Activated CD8-positive, alpha-beta memory T cell treated with anti-CD3 and anti-CD28 coated beads, Interleukin-2, amount 10 ng/mL, durations not matched to agents 7 days and 5 days (primary cell): ENCODE measurements at regions not wholly inside any gene's neighbourhood (a gene's known extent, or its start where the extent isn't known, plus 50 kb on each side); places are given as distances from the start of the nearest gene placed in this dataset.

ENCODE experiments used
- ATAC-seq: fragments of 150-1000 bp; cut with Tn5 transposase; one replicate; pipeline ENCODE4 v1.10.0; 2021; ENCODE audit warnings: moderate library complexity
- CTCF ChIA-PET: fragments of 350-600 bp; sonication (Branson Sonifier 250); formaldehyde crosslinking; loops from one replicate; lab custom pipeline; 2021; ENCODE audit warnings: antibody characterized with exemption; lab: Charles Lee
- DNase-seq: peaks from one replicate; pipeline ENCODE4 v3.0.0-alpha.2; 2020
- H3K27ac Mint-ChIP-seq: one replicate; pipeline ENCODE4 v1.8.0; 2021; ENCODE audit warnings: mild to moderate bottlenecking, mixed read lengths
- H3K27me3 Mint-ChIP-seq: one replicate; pipeline ENCODE4 v1.8.0; 2021; ENCODE audit warnings: mixed read lengths
- H3K36me3 Mint-ChIP-seq: one replicate; pipeline ENCODE4 v1.8.0; 2021; ENCODE audit warnings: mild to moderate bottlenecking, mixed read lengths
- H3K4me1 Mint-ChIP-seq: one replicate; pipeline ENCODE4 v1.8.0; 2021; ENCODE audit warnings: mixed read lengths
- H3K4me3 Mint-ChIP-seq: one replicate; pipeline ENCODE4 v1.8.0; 2021; ENCODE audit warnings: mild to moderate bottlenecking, moderate library complexity, mixed read lengths
- H3K9me3 Mint-ChIP-seq: one replicate; pipeline ENCODE4 v1.8.0; 2022; ENCODE audit warnings: low read depth, mixed read lengths

DNA sequence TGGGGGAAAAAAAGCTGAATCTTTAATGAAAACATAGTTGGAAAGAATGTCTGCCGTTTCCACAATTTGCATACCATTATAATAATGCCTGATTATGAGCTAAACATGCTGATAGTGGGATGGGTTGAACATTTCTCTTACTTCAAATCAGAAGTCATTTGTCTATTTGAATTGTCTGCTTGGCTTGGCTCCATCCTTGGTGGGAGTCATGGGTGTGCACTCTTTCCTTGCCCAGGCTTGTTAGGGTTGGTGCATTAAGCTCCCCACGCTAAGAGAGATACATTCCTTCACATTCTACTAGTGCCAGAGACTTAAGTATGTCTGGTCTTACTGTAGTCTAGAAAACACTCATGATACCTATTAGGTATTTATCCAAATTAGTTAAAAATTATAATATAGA, 121.4 kb upstream of the RARB start:
- Mint-ChIP-seq H3K36me3 (no peaks in the 10 kb centered on the region), H3K4me1 (no peaks in the 10 kb centered on the region), H3K27me3 (no peaks in the 10 kb centered on the region), H3K4me3 (no peak overlapping the region), H3K9me3 (peaks cover 3% of the 10 kb centered on the region), H3K27ac (no peak overlapping the region)
- ATAC-seq (no peak), DNase-seq (no peak)
- CTCF ChIA-PET, result no interaction called here

DNA sequence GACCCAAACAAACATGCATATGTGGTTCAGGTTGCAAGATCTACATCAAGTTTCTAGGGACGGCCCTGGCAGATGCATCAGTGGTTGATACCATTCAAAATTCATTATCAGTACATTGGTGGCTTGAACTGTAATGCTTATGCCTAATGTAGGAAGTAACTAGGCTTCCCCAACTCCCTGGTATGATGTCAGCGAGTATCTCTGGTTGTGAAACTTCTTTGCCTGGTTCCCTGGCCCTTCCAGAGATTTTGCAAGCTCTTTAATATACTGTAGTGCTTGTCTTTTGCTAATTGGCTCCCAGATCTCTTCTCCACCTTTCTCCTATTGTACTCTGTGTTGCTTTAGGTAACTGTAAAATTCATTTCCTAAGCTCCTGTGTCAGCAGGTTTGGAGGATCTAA, 114.8 kb upstream of the RARB start:
- DNase-seq, result no peak
- Mint-ChIP-seq H3K4me1 (no peaks in the 10 kb centered on the region), H3K9me3 (no peaks in the 10 kb centered on the region), H3K4me3 (no peak overlapping the region), H3K27me3 (no peaks in the 10 kb centered on the region), H3K27ac (no peak overlapping the region), H3K36me3 (no peaks in the 10 kb centered on the region)
- no peak for ATAC-seq
- CTCF ChIA-PET, result no interaction called here

DNA sequence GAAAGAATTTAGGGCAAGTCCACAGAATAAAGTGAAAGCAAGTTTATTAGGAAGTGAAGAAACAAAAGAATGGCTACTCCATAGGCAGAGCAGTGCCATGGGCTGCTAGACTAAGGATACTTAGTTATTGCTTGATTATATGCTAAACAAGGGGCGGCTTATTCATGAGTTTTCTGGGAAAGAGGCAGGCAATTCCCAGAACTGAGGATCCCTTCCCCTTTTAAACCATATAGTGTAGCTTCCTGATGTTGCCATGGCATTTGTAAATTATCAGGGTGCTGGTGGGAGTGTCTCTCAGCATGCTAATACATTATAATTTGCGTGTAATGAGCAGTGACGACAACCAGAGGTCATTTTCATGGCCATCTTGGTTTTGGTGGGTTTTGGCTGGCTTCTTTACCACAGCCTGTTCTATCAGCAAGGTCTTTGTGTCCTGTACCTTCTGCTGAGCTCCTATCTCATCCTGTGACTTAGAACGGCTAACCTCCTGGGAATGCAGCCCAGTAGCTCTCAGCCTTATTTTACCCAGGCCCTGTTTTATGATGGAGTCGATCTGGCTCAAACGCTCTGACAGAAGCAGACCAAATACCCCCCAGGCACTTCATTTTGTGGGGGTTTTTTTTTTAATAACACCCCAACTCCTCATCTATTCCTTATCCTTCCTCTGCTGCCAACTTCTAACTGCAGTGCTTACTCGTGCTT, 103.0 kb upstream of the RARB start:
- H3K27ac Mint-ChIP-seq, result no peak overlapping the region
- no peaks in the 10 kb centered on the region for H3K27me3 Mint-ChIP-seq
- no peak overlapping the region for H3K4me3 Mint-ChIP-seq
- H3K36me3 Mint-ChIP-seq, result no peaks in the 10 kb centered on the region
- CTCF ChIA-PET, result no interaction called here
- no peaks in the 10 kb centered on the region for H3K4me1 Mint-ChIP-seq
- no peak for ATAC-seq
- peaks cover 6% of the 10 kb centered on the region for H3K9me3 Mint-ChIP-seq
- no peak for DNase-seq

DNA sequence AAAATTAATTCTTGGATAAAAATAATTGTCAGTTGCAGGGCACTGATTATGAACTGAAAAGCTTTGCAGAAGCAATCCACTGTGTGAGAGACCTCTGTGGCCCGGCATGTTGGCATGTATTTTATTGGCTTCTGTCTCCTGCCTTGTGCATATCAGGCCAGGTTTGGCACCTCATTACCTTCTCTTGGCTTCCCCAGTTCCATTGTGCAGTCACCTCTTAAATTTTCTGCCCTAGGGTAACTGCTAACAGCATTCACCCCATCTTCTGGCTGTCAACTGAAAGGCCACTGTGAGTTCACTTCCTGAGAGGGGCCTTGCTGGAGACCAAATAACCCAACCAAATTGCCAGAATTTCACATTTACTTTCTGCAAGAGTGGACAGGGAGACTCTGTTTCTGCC, 92.7 kb upstream of the RARB start:
- ATAC-seq (no peak), DNase-seq (no peak)
- no peaks in the 10 kb centered on the region for H3K4me1 Mint-ChIP-seq
- H3K27ac Mint-ChIP-seq, result no peak overlapping the region
- no peaks in the 10 kb centered on the region for H3K27me3 Mint-ChIP-seq
- H3K36me3 Mint-ChIP-seq, result no peaks in the 10 kb centered on the region
- H3K9me3 Mint-ChIP-seq, result no peaks in the 10 kb centered on the region
- no peak overlapping the region for H3K4me3 Mint-ChIP-seq
- CTCF ChIA-PET, result no interaction called here

DNA sequence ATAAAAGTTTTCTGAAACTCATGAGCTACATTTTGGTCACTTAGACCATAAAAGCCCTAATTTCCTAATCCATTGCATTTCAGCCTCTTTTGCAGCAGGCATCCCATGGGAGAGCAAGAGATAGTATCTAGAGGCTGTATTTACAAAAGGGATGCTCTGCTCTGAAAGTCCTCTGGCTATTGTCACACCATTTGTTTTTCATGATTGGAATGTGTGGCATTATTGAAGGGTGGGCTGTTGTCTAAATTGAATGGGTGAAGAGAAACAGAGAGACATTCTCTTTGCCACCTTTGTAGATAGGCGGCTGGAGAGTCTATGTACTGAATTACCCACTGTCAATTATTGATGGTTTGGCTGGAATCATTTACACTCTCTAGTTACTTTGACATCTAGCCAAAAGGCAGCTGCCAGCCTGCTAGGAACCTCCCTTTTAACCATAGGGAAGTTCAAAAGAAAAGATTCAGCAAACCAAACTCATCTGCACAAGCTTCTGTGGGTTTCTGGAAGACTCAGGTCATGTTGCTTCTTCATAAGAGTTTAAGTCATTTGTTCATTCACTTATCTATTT, 89.8 kb upstream of the RARB start:
- CTCF ChIA-PET, result no interaction called here
- no peak for ATAC-seq
- Mint-ChIP-seq H3K4me1 (no peaks in the 10 kb centered on the region), H3K9me3 (no peaks in the 10 kb centered on the region), H3K4me3 (no peak overlapping the region), H3K27me3 (no peaks in the 10 kb centered on the region), H3K36me3 (no peaks in the 10 kb centered on the region), H3K27ac (no peak overlapping the region)
- DNase-seq, result no peak

DNA sequence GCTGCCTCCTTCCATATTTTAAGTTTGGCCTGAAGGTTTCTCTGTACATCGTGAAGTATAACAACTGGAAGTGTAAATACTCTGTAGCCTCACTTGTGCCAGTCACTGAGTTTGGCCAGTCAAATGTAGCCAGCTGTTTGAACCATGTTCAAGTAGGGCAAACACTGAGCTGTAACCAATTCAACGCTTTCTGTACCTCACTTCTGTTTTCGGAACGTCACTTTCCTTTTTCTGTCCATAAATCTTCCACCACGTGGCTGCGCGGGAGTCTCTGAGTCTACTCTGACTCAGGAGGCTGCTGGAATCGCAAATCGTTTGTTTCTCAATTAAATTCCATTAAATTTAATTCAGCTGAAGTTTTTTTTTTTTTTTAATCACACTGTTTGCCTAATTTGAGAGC, 88.8 kb upstream of the RARB start:
- CTCF ChIA-PET, result no interaction called here
- no peaks in the 10 kb centered on the region for H3K4me1 Mint-ChIP-seq
- H3K27ac Mint-ChIP-seq, result no peak overlapping the region
- ATAC-seq (no peak), DNase-seq (no peak)
- no peaks in the 10 kb centered on the region for H3K9me3 Mint-ChIP-seq
- H3K4me3 Mint-ChIP-seq, result no peak overlapping the region
- H3K36me3 Mint-ChIP-seq, result no peaks in the 10 kb centered on the region
- H3K27me3 Mint-ChIP-seq, result no peaks in the 10 kb centered on the region

DNA sequence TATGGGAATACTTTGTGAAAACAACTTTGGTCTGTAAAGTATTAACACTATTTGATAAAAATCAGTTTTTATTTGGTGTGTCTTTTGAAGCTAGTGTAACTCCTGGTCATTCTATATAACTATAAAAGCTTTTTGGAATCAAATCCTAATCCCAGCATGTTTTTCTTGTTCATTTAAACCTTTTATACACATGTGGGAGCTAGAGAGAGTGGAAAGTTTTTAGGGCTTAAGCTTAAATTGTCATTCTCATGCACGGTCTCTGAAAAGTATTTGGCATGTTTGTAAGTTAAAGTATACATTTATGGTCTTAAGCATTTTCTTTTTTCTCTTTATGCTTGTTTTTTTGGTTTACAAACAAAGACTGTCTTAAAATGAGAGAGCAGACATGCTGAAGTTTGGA, 83.4 kb upstream of the RARB start:
- Mint-ChIP-seq H3K27ac (no peak overlapping the region), H3K36me3 (no peaks in the 10 kb centered on the region), H3K4me3 (no peak overlapping the region), H3K4me1 (no peaks in the 10 kb centered on the region), H3K9me3 (no peaks in the 10 kb centered on the region), H3K27me3 (no peaks in the 10 kb centered on the region)
- DNase-seq (no peak), ATAC-seq (no peak)
- CTCF ChIA-PET, result no interaction called here

DNA sequence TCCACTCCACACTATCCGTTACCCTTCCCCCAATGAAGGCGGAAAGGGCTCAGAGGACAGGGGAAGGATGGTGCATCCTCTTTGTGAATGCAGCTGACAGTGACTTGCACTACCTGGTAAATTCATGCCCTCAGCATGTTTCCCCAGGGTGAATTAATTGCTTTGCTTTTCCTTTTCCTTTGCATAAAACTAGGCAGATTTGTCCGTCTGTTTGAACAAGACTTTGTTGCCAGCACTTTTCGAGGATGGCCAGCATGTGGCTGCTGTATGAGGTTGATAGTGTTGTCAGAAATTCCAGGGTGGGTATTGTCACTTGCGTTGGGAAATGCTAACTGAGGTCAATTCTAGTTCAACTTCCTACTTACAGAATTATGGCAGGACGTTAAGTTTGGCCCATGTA, 79.0 kb upstream of the RARB start:
- no peaks in the 10 kb centered on the region for H3K36me3 Mint-ChIP-seq
- no peaks in the 10 kb centered on the region for H3K27me3 Mint-ChIP-seq
- no peak for DNase-seq
- CTCF ChIA-PET, result no interaction called here
- no peaks in the 10 kb centered on the region for H3K9me3 Mint-ChIP-seq
- no peak for ATAC-seq
- H3K4me3 Mint-ChIP-seq, result no peak overlapping the region
- H3K4me1 Mint-ChIP-seq, result no peaks in the 10 kb centered on the region
- H3K27ac Mint-ChIP-seq, result no peak overlapping the region

DNA sequence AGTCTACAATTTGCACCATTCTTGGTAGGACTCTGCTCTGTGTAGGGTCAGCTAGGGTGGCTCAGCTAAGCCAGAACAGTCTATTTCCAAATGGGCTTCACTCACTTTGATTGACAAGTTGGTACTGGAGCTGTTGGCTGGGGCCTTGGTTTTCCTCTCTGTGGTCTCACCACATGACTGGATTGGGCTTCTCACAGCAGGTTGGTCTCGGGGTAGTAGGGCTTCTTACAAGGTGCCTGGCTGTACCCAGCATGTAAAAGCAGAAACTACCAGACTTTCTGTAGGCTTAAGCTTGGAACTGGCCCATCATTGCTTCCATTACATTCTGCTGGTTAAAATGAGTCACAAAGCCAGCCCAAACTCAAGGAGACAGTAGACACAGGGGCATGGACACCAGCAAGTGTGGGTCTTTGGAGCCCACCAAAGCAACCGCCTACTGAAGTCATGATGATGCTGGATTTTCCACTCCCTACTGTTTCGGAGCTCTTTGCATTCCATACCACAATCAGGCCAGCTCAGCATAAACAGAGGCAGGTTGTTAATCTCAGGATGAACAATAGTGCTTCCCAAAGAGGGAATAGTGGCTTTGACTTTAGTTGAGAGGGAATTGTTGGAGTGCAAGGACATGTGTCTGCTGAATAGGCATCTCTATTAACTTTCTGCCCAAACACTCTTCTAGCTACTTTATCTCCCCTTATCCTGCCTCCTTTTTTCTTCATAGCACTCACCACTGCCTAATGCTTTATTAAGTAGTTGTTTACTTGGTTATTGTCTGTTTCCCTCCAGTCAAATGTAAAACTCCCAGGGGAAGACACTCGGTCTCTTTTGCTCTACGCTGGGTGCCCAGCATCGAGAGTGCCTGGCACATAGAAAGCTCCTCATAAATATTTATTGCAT, 78.0 kb upstream of the RARB start:
- no peak for DNase-seq
- no peaks in the 10 kb centered on the region for H3K4me1 Mint-ChIP-seq
- H3K27ac Mint-ChIP-seq, result no peak overlapping the region
- H3K36me3 Mint-ChIP-seq, result no peaks in the 10 kb centered on the region
- no peak overlapping the region for H3K4me3 Mint-ChIP-seq
- no peak for ATAC-seq
- no peaks in the 10 kb centered on the region for H3K9me3 Mint-ChIP-seq
- H3K27me3 Mint-ChIP-seq, result no peaks in the 10 kb centered on the region
- CTCF ChIA-PET, result no interaction called here

DNA sequence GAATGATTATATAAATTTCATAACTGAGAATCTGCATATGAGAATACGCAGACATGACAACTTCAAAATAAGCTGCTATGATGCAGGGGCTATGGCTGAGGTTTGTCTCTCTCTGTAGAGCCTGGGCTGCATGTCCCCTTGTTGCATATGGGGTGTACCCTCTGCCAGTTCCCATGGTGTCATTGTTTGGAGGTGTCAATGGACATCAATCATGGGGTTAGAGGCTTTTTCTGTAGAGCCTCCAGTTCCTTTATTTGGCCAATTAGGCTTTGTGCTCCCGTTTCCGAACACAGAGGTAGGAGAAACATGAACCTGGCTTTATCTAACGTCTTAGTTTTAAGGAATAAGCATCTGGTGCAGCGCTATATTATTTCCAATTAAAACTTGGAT, 77.3 kb upstream of the RARB start:
- Mint-ChIP-seq H3K27ac (no peak overlapping the region), H3K4me3 (no peak overlapping the region), H3K4me1 (no peaks in the 10 kb centered on the region), H3K27me3 (no peaks in the 10 kb centered on the region), H3K9me3 (no peaks in the 10 kb centered on the region), H3K36me3 (no peaks in the 10 kb centered on the region)
- no peak for ATAC-seq
- CTCF ChIA-PET, result no interaction called here
- no peak for DNase-seq

DNA sequence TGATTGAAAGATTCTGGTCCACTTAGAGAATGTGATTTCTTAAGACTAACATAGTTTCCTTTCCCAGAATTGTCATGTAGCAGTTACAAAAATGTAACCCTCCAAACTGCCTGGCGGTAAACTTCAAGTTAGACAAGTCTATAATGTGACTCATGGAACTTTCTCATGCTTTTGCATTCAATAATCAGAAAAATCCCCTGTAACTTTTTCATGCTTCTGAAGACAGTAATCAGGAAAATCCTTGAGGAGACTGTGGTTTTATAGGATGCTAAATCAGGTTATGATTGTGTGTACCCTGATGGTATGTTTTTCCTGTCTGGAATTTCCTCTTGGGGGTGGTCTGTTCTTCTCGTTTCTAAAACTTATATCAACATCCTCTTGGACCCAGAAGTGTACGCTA, 74.0 kb upstream of the RARB start:
- CTCF ChIA-PET, result no interaction called here
- no peak for DNase-seq
- H3K27ac Mint-ChIP-seq, result no peak overlapping the region
- no peak overlapping the region for H3K4me3 Mint-ChIP-seq
- H3K4me1 Mint-ChIP-seq, result no peaks in the 10 kb centered on the region
- H3K9me3 Mint-ChIP-seq, result no peaks in the 10 kb centered on the region
- H3K36me3 Mint-ChIP-seq, result no peaks in the 10 kb centered on the region
- no peak for ATAC-seq
- H3K27me3 Mint-ChIP-seq, result no peaks in the 10 kb centered on the region

DNA sequence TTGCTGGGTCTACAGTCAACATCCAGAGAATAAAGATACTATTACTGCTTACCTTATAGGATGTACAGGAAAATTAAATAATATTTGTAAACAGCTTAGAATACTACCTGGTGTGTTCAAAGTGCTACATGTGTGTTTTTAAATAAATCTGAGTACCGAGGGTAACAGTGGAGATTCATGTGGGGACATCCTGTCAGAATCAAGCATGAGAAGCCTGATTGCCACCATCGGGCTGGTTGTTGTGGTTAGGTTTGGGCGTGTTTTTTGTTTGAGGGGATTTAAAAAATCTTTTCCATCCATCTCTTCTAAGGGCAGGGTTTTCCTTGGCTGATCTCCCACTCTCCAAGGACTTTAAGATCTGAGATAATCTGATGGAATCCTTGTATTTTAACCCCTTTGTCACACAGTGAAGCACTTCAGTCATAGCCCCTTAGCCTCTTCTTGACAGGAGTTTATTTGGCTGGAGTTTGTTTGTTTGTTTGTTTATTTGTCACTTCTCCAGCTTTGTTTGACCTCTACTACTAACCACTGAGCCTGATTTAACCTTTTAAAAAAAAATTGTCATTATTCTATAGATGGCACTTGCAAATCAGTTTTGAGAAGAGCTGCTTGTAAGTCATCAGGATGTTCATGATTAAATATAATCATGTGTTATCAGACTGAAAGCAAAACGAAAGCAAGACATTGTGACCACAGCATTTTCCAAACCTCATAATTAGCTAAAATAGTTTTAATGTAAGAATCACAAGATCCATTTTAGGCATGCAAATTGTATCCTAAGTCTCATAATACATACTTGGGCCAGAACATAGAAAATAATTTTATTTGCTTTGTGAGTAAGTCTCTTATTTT, 72.8 kb upstream of the RARB start:
- no peak for ATAC-seq
- Mint-ChIP-seq H3K4me1 (no peaks in the 10 kb centered on the region), H3K36me3 (no peaks in the 10 kb centered on the region), H3K9me3 (no peaks in the 10 kb centered on the region), H3K27me3 (no peaks in the 10 kb centered on the region), H3K4me3 (no peak overlapping the region), H3K27ac (no peak overlapping the region)
- CTCF ChIA-PET, result no interaction called here
- no peak for DNase-seq

DNA sequence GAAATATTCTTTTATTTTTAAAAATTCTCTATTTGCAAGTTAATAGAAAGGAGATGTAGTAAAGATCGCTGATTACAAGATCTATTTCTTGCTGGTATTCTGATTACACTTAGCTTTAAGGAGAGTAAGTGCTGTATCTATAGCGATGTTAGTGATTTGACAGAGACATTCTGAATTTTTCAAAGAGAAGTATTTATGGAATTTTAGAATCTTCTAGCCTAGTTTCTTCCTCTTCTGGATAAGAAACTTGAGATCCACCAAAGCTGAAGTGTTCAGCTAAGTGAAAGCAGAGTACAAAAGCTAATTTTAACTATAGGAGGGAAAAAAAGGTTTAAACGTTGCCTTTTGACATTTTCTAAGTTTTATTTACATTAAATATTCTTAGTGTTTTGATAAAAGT, 72.1 kb upstream of the RARB start:
- Mint-ChIP-seq H3K27ac (no peak overlapping the region), H3K9me3 (no peaks in the 10 kb centered on the region), H3K4me3 (no peak overlapping the region), H3K27me3 (no peaks in the 10 kb centered on the region), H3K4me1 (no peaks in the 10 kb centered on the region), H3K36me3 (no peaks in the 10 kb centered on the region)
- DNase-seq (no peak), ATAC-seq (no peak)
- CTCF ChIA-PET, result no interaction called here
